Thymus (tissue), 11 donors: ENCODE measurements at regions not wholly inside any gene's neighbourhood (a gene's known extent, or its start where the extent isn't known, plus 50 kb on each side); places are given as distances from the start of the nearest gene placed in this dataset.

Experiments
- DNase-seq, 9 donors: peaks; one replicate each; pipeline ENCODE4 v3.0.0-alpha.2; 2013; ENCODE audit warnings: low spot score in 9 of 9, low read depth in 6 of 9, missing footprints in 1 of 9
- H3K27ac ChIP-seq, 2 donors: one replicate each; pipeline ENCODE4 v1.5.1; 2013; ENCODE audit warnings: control low read depth in 1 of 2, low read depth in 1 of 2, low read length in 1 of 2, mild to moderate bottlenecking in 1 of 2, moderate library complexity in 1 of 2
- H3K27me3 ChIP-seq, 2 donors: one replicate each; pipeline ENCODE4 v1.5.1; 2013; ENCODE audit warnings: low read length in 1 of 2; ENCODE audit not compliant: control insufficient read depth in 2 of 2, insufficient read depth in 1 of 2
- H3K36me3 ChIP-seq, 2 donors: one replicate each; pipeline ENCODE4 v1.5.1; 2013; ENCODE audit warnings: low read length in 1 of 2, mild to moderate bottlenecking in 1 of 2, moderate library complexity in 1 of 2; ENCODE audit not compliant: control insufficient read depth in 2 of 2, insufficient read depth in 2 of 2
- H3K4me1 ChIP-seq, 2 donors: one replicate each; pipeline ENCODE4 v1.5.1; 2013; ENCODE audit warnings: low read length in 2 of 2; ENCODE audit not compliant: control insufficient read depth in 2 of 2, insufficient read depth in 2 of 2
- H3K4me3 ChIP-seq, 2 donors: one replicate each; pipeline ENCODE4 v1.5.1; 2013; ENCODE audit warnings: low read length in 2 of 2, control low read depth in 1 of 2, mild to moderate bottlenecking in 1 of 2
- H3K9me3 ChIP-seq, 2 donors: one replicate each; pipeline ENCODE4 v1.5.1; 2013; ENCODE audit warnings: low read length in 1 of 2, mild to moderate bottlenecking in 1 of 2; ENCODE audit not compliant: control insufficient read depth in 2 of 2, insufficient read depth in 1 of 2
- WGBS: extraction: QIAGEN DNeasy Blood & Tissue Kit; methylation state at CpG from one replicate; pipeline ENCODE4 v1.1.7; 2013; 5-methylcytosine and 5-hydroxymethylcytosine counted together
- donor health status: healthy.

- no peak overlapping the region for H3K4me3 ChIP-seq
- H3K4me1 ChIP-seq = no peaks in the 10 kb centered on the region
- no peaks in the 10 kb centered on the region for H3K27me3 ChIP-seq
- H3K27ac ChIP-seq = no peak overlapping the region
- DNase-seq = no peak
- no peaks in the 10 kb centered on the region for H3K9me3 ChIP-seq
- H3K36me3 ChIP-seq = no peaks in the 10 kb centered on the region
- WGBS = 62% methylated on average over 4 of the region's 4 CpGs
Measured at GRCh38 chr5:41637869-41638268, 127.5 kb upstream of the PLCXD3 start.

- H3K4me1 ChIP-seq = no peaks in the 10 kb centered on the region
- H3K36me3 ChIP-seq = no peaks in the 10 kb centered on the region
- no peak overlapping the region for H3K27ac ChIP-seq
- no peaks in the 10 kb centered on the region for H3K27me3 ChIP-seq
- no peak for DNase-seq
- no peak overlapping the region for H3K4me3 ChIP-seq
- no peaks in the 10 kb centered on the region for H3K9me3 ChIP-seq
- 47% methylated on average over 8 of the region's 8 CpGs for WGBS
Measured at GRCh38 chr5:41637424-41637823, 127.0 kb upstream of the PLCXD3 start.

GRCh38 chr5:41636605-41637004 lies 126.2 kb upstream of the PLCXD3 start:
- Histone ChIP-seq H3K9me3 (no peaks in the 10 kb centered on the region), H3K4me3 (no peak overlapping the region), H3K27me3 (no peaks in the 10 kb centered on the region), H3K36me3 (no peaks in the 10 kb centered on the region), H3K27ac (no peak overlapping the region), H3K4me1 (no peaks in the 10 kb centered on the region)
- DNase-seq = peak in 1 of 9 donors; percentile 1
- 94% methylated on average over 2 of the region's 2 CpGs for WGBS

- no peak for DNase-seq
- 83% methylated on average over 1 of the region's 1 CpG for WGBS
- Histone ChIP-seq H3K36me3 (no peaks in the 10 kb centered on the region), H3K4me1 (no peaks in the 10 kb centered on the region), H3K9me3 (no peaks in the 10 kb centered on the region), H3K27me3 (no peaks in the 10 kb centered on the region), H3K4me3 (no peak overlapping the region), H3K27ac (no peak overlapping the region)
Measured at GRCh38 chr5:41629897-41630296, 119.5 kb upstream of the PLCXD3 start.

GRCh38 chr5:41625571-41625970 lies 115.2 kb upstream of the PLCXD3 start:
- DNase-seq = no peak
- Histone ChIP-seq H3K27ac (no peak overlapping the region), H3K4me3 (no peak overlapping the region), H3K27me3 (no peaks in the 10 kb centered on the region), H3K9me3 (no peaks in the 10 kb centered on the region), H3K4me1 (no peaks in the 10 kb centered on the region), H3K36me3 (no peaks in the 10 kb centered on the region)

GRCh38 chr5:41621420-41621819 lies 111.0 kb upstream of the PLCXD3 start:
- Histone ChIP-seq H3K4me3 (no peak overlapping the region), H3K27me3 (no peaks in the 10 kb centered on the region), H3K36me3 (no peaks in the 10 kb centered on the region), H3K9me3 (no peaks in the 10 kb centered on the region), H3K27ac (no peak overlapping the region), H3K4me1 (no peaks in the 10 kb centered on the region)
- 85% methylated on average over 2 of the region's 2 CpGs for WGBS
- no peak for DNase-seq

- no peak overlapping the region for H3K4me3 ChIP-seq
- DNase-seq = no peak
- H3K36me3 ChIP-seq = no peaks in the 10 kb centered on the region
- H3K4me1 ChIP-seq = no peaks in the 10 kb centered on the region
- no peaks in the 10 kb centered on the region for H3K9me3 ChIP-seq
- 95% methylated on average over 2 of the region's 2 CpGs for WGBS
- no peaks in the 10 kb centered on the region for H3K27me3 ChIP-seq
- no peak overlapping the region for H3K27ac ChIP-seq
Measured at GRCh38 chr5:41617843-41618515, 107.6 kb upstream of the PLCXD3 start.

- 79% methylated on average over 1 of the region's 1 CpG for WGBS
Measured at GRCh38 chr5:41610386-41610785, 100.0 kb upstream of the PLCXD3 start.

GRCh38 chr5:41600731-41601130 lies 90.3 kb upstream of the PLCXD3 start:
- Histone ChIP-seq H3K4me3 (no peak overlapping the region), H3K4me1 (no peaks in the 10 kb centered on the region), H3K27me3 (no peaks in the 10 kb centered on the region), H3K27ac (no peak overlapping the region), H3K36me3 (no peaks in the 10 kb centered on the region), H3K9me3 (no peaks in the 10 kb centered on the region)
- no peak for DNase-seq
- 79% methylated on average over 2 of the region's 2 CpGs for WGBS

More at GRCh38 chr5:41610386-41610785, 100.0 kb upstream of the PLCXD3 start:
- Histone ChIP-seq H3K4me1 (no peaks in the 10 kb centered on the region), H3K4me3 (no peak overlapping the region), H3K27ac (no peak overlapping the region), H3K27me3 (no peaks in the 10 kb centered on the region), H3K9me3 (no peaks in the 10 kb centered on the region), H3K36me3 (no peaks in the 10 kb centered on the region)
- no peak for DNase-seq

GRCh38 chr5:41598011-41598410 lies 87.6 kb upstream of the PLCXD3 start:
- Histone ChIP-seq H3K4me1 (no peaks in the 10 kb centered on the region), H3K36me3 (no peaks in the 10 kb centered on the region), H3K27ac (no peak overlapping the region), H3K9me3 (no peaks in the 10 kb centered on the region), H3K27me3 (no peaks in the 10 kb centered on the region), H3K4me3 (no peak overlapping the region)
- no peak for DNase-seq
